ENCODE measurements at regions not wholly inside any gene's neighbourhood (a gene's known extent, or its start where the extent isn't known, plus 50 kb on each side); places are given as distances from the start of the nearest gene placed in this dataset.

DNA sequence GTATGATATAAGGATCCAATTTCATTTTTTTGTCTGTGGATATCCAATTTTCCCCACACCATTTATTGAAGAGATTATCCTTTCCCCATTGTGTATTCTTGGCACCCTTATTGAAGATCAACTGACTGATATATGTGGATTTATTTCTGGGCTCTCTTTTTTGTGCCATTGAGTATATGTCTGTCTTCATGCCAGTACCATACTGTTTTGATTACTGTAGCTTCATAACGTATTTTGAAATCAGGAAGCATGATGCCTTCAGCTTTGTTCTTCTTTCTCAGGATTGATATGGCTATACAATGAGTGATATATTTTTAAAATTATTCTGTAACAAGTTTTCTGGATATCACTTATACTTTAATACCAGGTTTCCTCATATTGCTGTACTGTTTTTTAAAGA is 58.1 kb upstream of the DLX2 start:
- TF ChIP-seq YY1 (IDR thresholded peaks at IDR 0.05; ENCODE audit: insufficient read depth, insufficient read length) = no peak
- TF ChIP-seq ZNF274 (IDR thresholded peaks at IDR 0.05; ENCODE audit: low read depth, low read length) = no peak
- no peak for TF ChIP-seq SUZ12 (IDR thresholded peaks at IDR 0.05; ENCODE audit: extremely low read depth, insufficient read depth, insufficient read length)

Data from NT2/D1 (cell line).